IMR-90 (cell line): ENCODE measurements at regions not wholly inside any gene's neighbourhood (a gene's known extent, or its start where the extent isn't known, plus 50 kb on each side); places are given as distances from the start of the nearest gene placed in this dataset.

Experiments
- ATAC-seq: fragments of 200-7000 bp; cut with Tn5 transposase; 2 replicates; pipeline ENCODE4 v1.9.1; 2020; ENCODE audit warnings: low read depth, mild to moderate bottlenecking, moderate library complexity
- BruUV-seq: library from RNA; stranded (reverse); fragments of 400-500 nt; replicated peaks from 2 replicates; lab custom pipeline; 2021; lab: Mats Ljungman, UMichigan
- CTCF ChIA-PET: fragments of 300-600 bp; formaldehyde crosslinking; extraction: SDS; loops from one replicate; lab custom pipeline; 2021; ENCODE audit warnings: antibody characterized with exemption; lab: Yijun Ruan, JAX
- POLR2A ChIA-PET: fragments of 300-600 bp; sonication (Branson Sonifier 250); formaldehyde crosslinking; loops from one replicate; lab custom pipeline; 2022; ENCODE audit warnings: antibody characterized with exemption; ENCODE audit not compliant: unreplicated experiment; lab: Charles Lee
- DNase-seq: peaks from one replicate; pipeline ENCODE4 v3.0.0; 2013
- H2AFZ ChIP-seq: replicated peaks from 2 replicates; pipeline ENCODE3; 2013; ENCODE audit warnings: low read length, mild to moderate bottlenecking; ENCODE audit not compliant: poor library complexity
- H2AK5ac ChIP-seq: 2 replicates; pipeline ENCODE4 v1.6.1; 2013; ENCODE audit warnings: low read depth, low read length, inconsistent platforms
- H2AK9ac ChIP-seq: replicated peaks from 2 replicates; pipeline ENCODE3; 2013; ENCODE audit warnings: mild to moderate bottlenecking, low read depth, low read length, moderate library complexity; ENCODE audit not compliant: poor library complexity
- H2BK120ac ChIP-seq: 2 replicates; pipeline ENCODE4 v1.6.1; 2013; ENCODE audit warnings: low read depth, low read length, inconsistent platforms
- H2BK15ac ChIP-seq: 3 replicates; pipeline ENCODE4 v1.6.1; 2013; ENCODE audit warnings: low read depth, low read length, inconsistent platforms
- H2BK20ac ChIP-seq: 2 replicates; pipeline ENCODE4 v1.6.1; 2013; ENCODE audit warnings: low read depth, mild to moderate bottlenecking, inconsistent platforms, low read length, moderate library complexity
- H2BK5ac ChIP-seq: 2 replicates; pipeline ENCODE4 v1.6.1; 2013; ENCODE audit warnings: mild to moderate bottlenecking, low read depth, low read length, inconsistent platforms; ENCODE audit not compliant: poor library complexity, severe bottlenecking
- H3K14ac ChIP-seq: replicated peaks from 2 replicates; pipeline ENCODE4 v1.6.1; 2013; ENCODE audit warnings: low read depth, low read length, inconsistent platforms
- H3K18ac ChIP-seq: 2 replicates; pipeline ENCODE4 v1.6.1; 2013; ENCODE audit warnings: low read depth, low read length, control low read depth
- H3K23ac ChIP-seq: 2 replicates; pipeline ENCODE4 v1.6.1; 2013; ENCODE audit warnings: low read depth, low read length, inconsistent platforms
- H3K27ac ChIP-seq: 2 replicates; pipeline ENCODE4 v1.5.1; 2013; ENCODE audit warnings: mild to moderate bottlenecking, control low read depth, low read length; ENCODE audit not compliant: insufficient read depth
- H3K27me3 ChIP-seq: 2 replicates; pipeline ENCODE4 v1.6.1; 2013; ENCODE audit warnings: low read length; ENCODE audit not compliant: control insufficient read depth, insufficient read depth
- H3K36me3 ChIP-seq: 2 replicates; pipeline ENCODE4 v1.6.1; 2013; ENCODE audit warnings: low read length, mixed read lengths; ENCODE audit not compliant: control insufficient read depth, insufficient read depth
- H3K4ac ChIP-seq: 2 replicates; pipeline ENCODE4 v1.6.1; 2013; ENCODE audit warnings: low read depth, low read length, inconsistent platforms
- H3K4me1 ChIP-seq: 2 replicates; pipeline ENCODE4 v1.6.1; 2013; ENCODE audit warnings: low read length, mixed read lengths; ENCODE audit not compliant: control insufficient read depth, insufficient read depth
- H3K4me2 ChIP-seq: 2 replicates; pipeline ENCODE4 v1.6.1; 2013; ENCODE audit warnings: low read depth, mild to moderate bottlenecking, control low read depth, low read length, moderate library complexity
- H3K4me3 ChIP-seq: 2 replicates; pipeline ENCODE4 v1.5.1; 2013; ENCODE audit warnings: low read depth, mild to moderate bottlenecking, control low read depth, low read length, moderate library complexity; ENCODE audit not compliant: insufficient read depth
- H3K56ac ChIP-seq: 2 replicates; pipeline ENCODE4 v1.6.1; 2013; ENCODE audit warnings: low read length, inconsistent platforms; ENCODE audit not compliant: insufficient read depth; ENCODE audit errors: extremely low read depth
- H3K79me1 ChIP-seq, 2 experiments: 2 replicates each; pipeline ENCODE4 v1.6.1; 2013; ENCODE audit warnings: low read length in 2 of 2, inconsistent platforms in 1 of 2, low read depth in 1 of 2
- H3K9ac ChIP-seq: 2 replicates; pipeline ENCODE4 v1.6.1; 2013; ENCODE audit warnings: low read depth, low read length, control low read depth
- H3K9me1 ChIP-seq: 2 replicates; pipeline ENCODE4 v1.6.1; 2013; ENCODE audit warnings: low read length, inconsistent platforms; ENCODE audit not compliant: insufficient read depth
- H3K9me3 ChIP-seq: 2 replicates; pipeline ENCODE4 v1.6.1; 2013; ENCODE audit warnings: low read length; ENCODE audit not compliant: control insufficient read depth, insufficient read depth
- H4K20me1 ChIP-seq: 2 replicates; pipeline ENCODE4 v1.6.1; 2013; ENCODE audit warnings: low read length, inconsistent platforms; ENCODE audit not compliant: insufficient read depth
- H4K5ac ChIP-seq: 2 replicates; pipeline ENCODE4 v1.6.1; 2013; ENCODE audit warnings: mild to moderate bottlenecking, low read depth, low read length, control low read depth
- H4K8ac ChIP-seq, 2 experiments: 2 replicates each; pipeline ENCODE4 v1.6.1; 2013; ENCODE audit warnings: low read depth in 2 of 2, low read length in 2 of 2, control low read depth in 1 of 2, inconsistent platforms in 1 of 2
- H4K91ac ChIP-seq: 2 replicates; pipeline ENCODE4 v1.6.1; 2013; ENCODE audit warnings: low read depth, low read length, inconsistent platforms; ENCODE audit not compliant: insufficient read depth
- CTCF ChIP-seq: conservative IDR thresholded peaks from 2 replicates; pipeline ENCODE4 v1.5.1; 2012; ENCODE audit warnings: mild to moderate bottlenecking, low read depth, low read length, improper control_type of control experiment
- RFX5 ChIP-seq: IDR thresholded peaks from 2 replicates; pipeline ENCODE4 v1.8.0; 2012; ENCODE audit warnings: low read depth, mild to moderate bottlenecking, low read length, moderate library complexity
- WGBS, 2 experiments: methylation state at CpG; one replicate each; pipeline versions ENCODE4 v1.1.5 to v1.1.7; 2013; ENCODE audit warnings: missing lambda C conversion rate in 2 of 2; ENCODE audit not compliant: insufficient read length in 1 of 2; ENCODE audit errors: extremely low coverage in 2 of 2; 5-methylcytosine and 5-hydroxymethylcytosine counted together
- dilution Hi-C: fragments of 300-500 bp; cut with HindIII; formaldehyde crosslinking; loops from one replicate; pipeline ENCODE4 v1.14.3; 2018; ENCODE audit warnings: low sequenced_read_pairs; ENCODE audit not compliant: unreplicated experiment
- in situ Hi-C: fragments of 300-500 bp; cut with MboI; formaldehyde crosslinking; loops from 3 replicates; pipeline ENCODE4 v1.14.3; 2019; ENCODE audit warnings: low sequenced_read_pairs, inconsistent platforms, mixed read lengths
- intact Hi-C: fragments of 100-400 bp; cut with micrococcal nuclease; formaldehyde crosslinking; loops from 2 replicates; pipeline ENCODE4 v1.10.0; 2022

GRCh38 chr10:55837273-55837672, 523.8 kb downstream of the ZWINT start:
- Histone ChIP-seq H2AK9ac (no peak overlapping the region), H3K79me1 (no peaks in the 10 kb centered on the region), H3K4me3 (no peak overlapping the region), H3K56ac (no peak overlapping the region), H3K14ac (no peak overlapping the region), H3K4me2 (no peak overlapping the region), H2BK15ac (no peak overlapping the region), H4K8ac (no peak overlapping the region), H3K36me3 (no peaks in the 10 kb centered on the region), H3K4me1 (no peaks in the 10 kb centered on the region), H4K91ac (no peak overlapping the region), H3K4ac (no peak overlapping the region), H3K23ac (no peak overlapping the region), H3K18ac (no peak overlapping the region), H3K27ac (no peak overlapping the region), H2BK5ac (no peak overlapping the region), H3K27me3 (no peaks in the 10 kb centered on the region), H3K9me3 (no peaks in the 10 kb centered on the region), H2BK120ac (no peak overlapping the region), H2AK5ac (no peak overlapping the region), H4K5ac (no peak overlapping the region), H3K9me1 (no peaks in the 10 kb centered on the region), H2AFZ (no peak overlapping the region), H3K9ac (no peak overlapping the region), H2BK20ac (no peak overlapping the region), H4K20me1 (no peaks in the 10 kb centered on the region)
- dilution Hi-C loops (no loop called here), intact Hi-C loops (no loop called here), in situ Hi-C loops (no loop called here)
- no CpG with 5 or more reads among the region's 2 CpGs for WGBS, 2 experiments
- BruUV-seq, result no TSS peak
- CTCF ChIA-PET, result no interaction called here
- TF ChIP-seq RFX5 (no peak), CTCF (no peak)
- no peak for ATAC-seq
- no peak for DNase-seq
- POLR2A ChIA-PET, result no interaction called here
